ENCODE measurements at regions not wholly inside any gene's neighbourhood (a gene's known extent, or its start where the extent isn't known, plus 50 kb on each side); places are given as distances from the start of the nearest gene placed in this dataset.

GRCh38 chr18:45268583-45268982 lies 346.7 kb upstream of the SLC14A2 start:
- no peak overlapping the region for H3K4me2 ChIP-seq (ENCODE audit: insufficient read depth, low read length)
- DNase-seq (ENCODE audit: low read depth, low spot score) (no peak), FAIRE-seq (no peak)
- no TSS peak for BruUV-seq (replicated peaks)
- H3K9me3 ChIP-seq (replicated peaks; ENCODE audit: control insufficient read depth, insufficient read depth, low read length): no peaks in the 10 kb centered on the region
- no peak for TF ChIP-seq MAX (IDR thresholded peaks at IDR 0.05; ENCODE audit: insufficient read depth, insufficient read length)
- no peak for TF ChIP-seq JUN (IDR thresholded peaks at IDR 0.05; ENCODE audit: borderline replicate concordance, insufficient read depth, insufficient read length, low read depth)
- TF ChIP-seq POLR2AphosphoS5 (IDR thresholded peaks at IDR 0.05; ENCODE audit: insufficient read depth, low read depth, low read length): no peak
- no peak for TF ChIP-seq MYC (IDR thresholded peaks at IDR 0.05; ENCODE audit: low read depth, low read length)
- no peak for TF ChIP-seq EZH2 (IDR thresholded peaks at IDR 0.05; ENCODE audit: borderline replicate concordance, low read depth, low read length, severe bottlenecking)
- no peak for TF ChIP-seq GATA2 (IDR thresholded peaks at IDR 0.05; ENCODE audit: insufficient read depth, insufficient read length, low read depth, low read length)
- TF ChIP-seq FOS (IDR thresholded peaks at IDR 0.05; ENCODE audit: borderline replicate concordance, insufficient read depth, low read length): no peak
- TF ChIP-seq POLR2A (IDR thresholded peaks at IDR 0.05; ENCODE audit: low read depth, low read length): no peak
- TF ChIP-seq, protein P1, sequence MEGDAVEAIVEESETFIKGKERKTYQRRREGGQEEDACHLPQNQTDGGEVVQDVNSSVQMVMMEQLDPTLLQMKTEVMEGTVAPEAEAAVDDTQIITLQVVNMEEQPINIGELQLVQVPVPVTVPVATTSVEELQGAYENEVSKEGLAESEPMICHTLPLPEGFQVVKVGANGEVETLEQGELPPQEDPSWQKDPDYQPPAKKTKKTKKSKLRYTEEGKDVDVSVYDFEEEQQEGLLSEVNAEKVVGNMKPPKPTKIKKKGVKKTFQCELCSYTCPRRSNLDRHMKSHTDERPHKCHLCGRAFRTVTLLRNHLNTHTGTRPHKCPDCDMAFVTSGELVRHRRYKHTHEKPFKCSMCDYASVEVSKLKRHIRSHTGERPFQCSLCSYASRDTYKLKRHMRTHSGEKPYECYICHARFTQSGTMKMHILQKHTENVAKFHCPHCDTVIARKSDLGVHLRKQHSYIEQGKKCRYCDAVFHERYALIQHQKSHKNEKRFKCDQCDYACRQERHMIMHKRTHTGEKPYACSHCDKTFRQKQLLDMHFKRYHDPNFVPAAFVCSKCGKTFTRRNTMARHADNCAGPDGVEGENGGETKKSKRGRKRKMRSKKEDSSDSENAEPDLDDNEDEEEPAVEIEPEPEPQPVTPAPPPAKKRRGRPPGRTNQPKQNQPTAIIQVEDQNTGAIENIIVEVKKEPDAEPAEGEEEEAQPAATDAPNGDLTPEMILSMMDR (IDR thresholded peaks at IDR 0.05; ENCODE audit: extremely low read depth in 1 of 2, insufficient read depth in 1 of 2, low read depth in 1 of 2, low read length in 2 of 2): no peak
- H3K79me2 ChIP-seq (ENCODE audit: control insufficient read depth, insufficient read depth, low read length): no peaks in the 10 kb centered on the region
- intact Hi-C loops (cut with micrococcal nuclease) (no loop called here), dilution Hi-C loops (cut with MboI; ENCODE audit: extremely low pct_ligation_motif_present, low sequenced_read_pairs) (no loop called here)
- no peak overlapping the region for H3K4me3 ChIP-seq (replicated peaks in 1 of 3; ENCODE audit: insufficient read depth in 1 of 3, low read depth in 1 of 3, low read length in 3 of 3)
- H3K27ac ChIP-seq (ENCODE audit: insufficient read depth, low read depth, low read length): no peak overlapping the region
- no peak overlapping the region for H3K9ac ChIP-seq (replicated peaks; ENCODE audit: extremely low read depth, insufficient read depth, low read length)
- ChIA-PET POLR2A (no interaction called here), CTCF (no interaction called here)
- no peaks in the 10 kb centered on the region for H3K4me1 ChIP-seq (ENCODE audit: control insufficient read depth, extremely low read depth, insufficient read depth, low read length)
- H3K36me3 ChIP-seq (ENCODE audit: control insufficient read depth in 2 of 2, extremely low read depth in 1 of 2, insufficient read depth in 2 of 2, low read length in 2 of 2): no peaks in the 10 kb centered on the region
- no peaks in the 10 kb centered on the region for H3K9me1 ChIP-seq (replicated peaks; ENCODE audit: control insufficient read depth, extremely low read depth, insufficient read depth, low read length)
- no peaks in the 10 kb centered on the region for H4K20me1 ChIP-seq (replicated peaks; ENCODE audit: control insufficient read depth, extremely low read depth, insufficient read depth, low read length)
- H3K27me3 ChIP-seq (ENCODE audit: control insufficient read depth in 2 of 2, insufficient read depth in 2 of 2, low read length in 2 of 2): no peaks in the 10 kb centered on the region
- H2AFZ ChIP-seq (ENCODE audit: low read depth, low read length): no peak overlapping the region

Measured in endothelial cell of umbilical vein (primary cell).